Urinary bladder (tissue), 3 donors: ENCODE measurements at regions not wholly inside any gene's neighbourhood (a gene's known extent, or its start where the extent isn't known, plus 50 kb on each side); places are given as distances from the start of the nearest gene placed in this dataset.

ENCODE experiments used
- DNase-seq: peaks from one replicate; pipeline ENCODE4 v3.0.0-alpha.2; 2015; ENCODE audit errors: extremely low spot score
- H3K27ac ChIP-seq: one replicate; pipeline ENCODE4 v1.5.1; 2013; ENCODE audit warnings: low read depth, mild to moderate bottlenecking, moderate library complexity
- H3K36me3 ChIP-seq: one replicate; pipeline ENCODE4 v1.6.1; 2013; ENCODE audit warnings: mild to moderate bottlenecking, moderate library complexity; ENCODE audit not compliant: insufficient read depth
- H3K4me1 ChIP-seq: one replicate; pipeline ENCODE4 v1.6.1; 2013; ENCODE audit warnings: mild to moderate bottlenecking, moderate library complexity; ENCODE audit not compliant: insufficient read depth
- H3K4me3 ChIP-seq: one replicate; pipeline ENCODE4 v1.5.1; 2013; ENCODE audit warnings: low read depth, low read length
- WGBS: extraction: QIAGEN DNeasy Blood & Tissue Kit; methylation state at CpG from one replicate; pipeline ENCODE4 v1.1.7; 2013; 5-methylcytosine and 5-hydroxymethylcytosine counted together
- donor health status: healthy with polysubstance abuse.
- donor health status: healthy.

DNA sequence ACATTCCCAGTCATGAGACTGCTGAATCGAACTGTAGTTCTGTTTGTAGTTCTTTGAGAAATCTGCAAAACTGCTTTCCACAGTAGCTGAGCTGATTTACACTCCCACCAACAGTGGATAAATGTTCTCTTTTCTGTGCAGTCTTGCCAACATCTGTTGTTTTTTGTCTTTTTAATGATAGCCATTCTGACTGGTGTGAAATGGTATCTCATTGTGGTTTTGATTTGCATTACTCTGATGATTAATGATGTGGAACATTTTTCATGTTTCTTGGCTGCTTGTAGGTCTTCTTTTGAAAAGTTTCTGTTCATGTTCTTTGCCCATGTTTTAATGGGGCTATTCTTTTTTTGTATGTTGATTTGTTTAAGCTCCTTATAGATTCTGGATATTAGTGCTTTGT, 187.3 kb upstream of the TLE4 start:
- H3K4me1 ChIP-seq = no peaks in the 10 kb centered on the region
- no peak overlapping the region for H3K27ac ChIP-seq
- no peak overlapping the region for H3K4me3 ChIP-seq
- 90% methylated on average over 1 of the region's 1 CpG for WGBS
- no peaks in the 10 kb centered on the region for H3K36me3 ChIP-seq
- no peak for DNase-seq

DNA sequence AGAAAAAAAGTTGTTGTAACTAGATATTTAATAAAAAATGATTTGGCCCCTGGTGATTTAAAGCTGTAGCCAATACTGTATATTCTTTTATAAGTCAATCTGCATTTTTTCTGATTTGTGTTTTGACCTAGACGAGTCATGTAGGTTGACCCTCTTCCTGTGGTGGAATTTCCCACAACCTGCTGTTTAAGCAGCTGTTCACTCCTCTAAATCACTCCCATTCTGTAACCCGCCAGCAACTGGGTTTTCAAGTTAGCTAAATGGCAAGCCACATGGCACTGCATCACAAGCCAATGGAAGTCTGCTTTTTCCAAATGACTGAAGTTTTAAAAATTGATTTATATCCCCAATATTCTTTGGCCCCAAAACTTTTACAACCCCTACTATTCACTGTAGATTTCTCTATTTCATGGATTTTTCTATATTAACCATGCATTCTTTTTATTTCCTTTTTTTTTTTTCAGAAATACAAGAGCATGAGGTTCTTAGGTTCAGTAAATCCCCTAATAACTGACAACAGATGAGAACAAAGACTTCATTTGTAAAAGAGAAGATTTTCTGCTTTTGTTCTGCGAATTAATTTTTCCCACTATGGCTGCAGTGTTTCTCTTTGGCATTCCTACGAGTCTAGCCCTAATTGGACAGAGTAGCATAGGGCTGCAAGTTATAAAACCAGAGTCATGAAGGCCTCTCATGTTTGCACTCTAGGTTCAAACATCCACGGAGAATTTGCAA, 184.5 kb upstream of the TLE4 start:
- no peak for DNase-seq
- Histone ChIP-seq H3K4me3 (no peak overlapping the region), H3K4me1 (no peaks in the 10 kb centered on the region), H3K36me3 (no peaks in the 10 kb centered on the region), H3K27ac (no peak overlapping the region)
- WGBS = 85% methylated on average over 5 of the region's 5 CpGs

DNA sequence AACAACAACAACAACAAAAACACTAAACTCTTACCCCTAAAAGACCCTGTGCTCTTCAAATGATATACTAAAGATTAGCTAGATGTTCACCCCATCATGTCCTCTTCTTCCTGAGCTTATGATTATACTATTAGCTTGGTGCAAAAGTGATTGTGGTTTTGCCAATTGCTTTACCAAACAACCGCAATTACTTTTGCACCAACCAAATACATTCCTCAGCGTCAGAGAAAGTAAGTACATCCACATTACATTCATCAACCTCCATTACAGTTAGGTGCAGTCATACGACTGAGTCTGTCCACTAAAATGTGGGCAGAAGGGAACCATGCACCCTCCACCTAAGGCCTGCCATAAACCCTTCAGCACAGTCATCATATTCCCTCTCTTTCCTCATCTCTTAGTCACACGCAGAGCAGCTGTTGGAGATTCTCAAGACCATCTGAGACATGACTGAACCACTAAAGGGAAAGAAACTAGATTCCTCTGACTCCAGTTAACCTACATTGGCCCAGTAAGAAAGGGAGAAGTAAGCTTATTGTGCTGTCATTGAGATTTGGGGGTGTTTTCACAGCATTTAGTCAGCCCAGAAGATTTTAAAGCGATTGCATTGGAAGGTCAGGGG, 181.6 kb upstream of the TLE4 start:
- Histone ChIP-seq H3K27ac (no peak overlapping the region), H3K4me3 (no peak overlapping the region), H3K36me3 (no peaks in the 10 kb centered on the region), H3K4me1 (no peaks in the 10 kb centered on the region)
- DNase-seq = no peak
- WGBS = 77% methylated on average over 5 of the region's 5 CpGs

DNA sequence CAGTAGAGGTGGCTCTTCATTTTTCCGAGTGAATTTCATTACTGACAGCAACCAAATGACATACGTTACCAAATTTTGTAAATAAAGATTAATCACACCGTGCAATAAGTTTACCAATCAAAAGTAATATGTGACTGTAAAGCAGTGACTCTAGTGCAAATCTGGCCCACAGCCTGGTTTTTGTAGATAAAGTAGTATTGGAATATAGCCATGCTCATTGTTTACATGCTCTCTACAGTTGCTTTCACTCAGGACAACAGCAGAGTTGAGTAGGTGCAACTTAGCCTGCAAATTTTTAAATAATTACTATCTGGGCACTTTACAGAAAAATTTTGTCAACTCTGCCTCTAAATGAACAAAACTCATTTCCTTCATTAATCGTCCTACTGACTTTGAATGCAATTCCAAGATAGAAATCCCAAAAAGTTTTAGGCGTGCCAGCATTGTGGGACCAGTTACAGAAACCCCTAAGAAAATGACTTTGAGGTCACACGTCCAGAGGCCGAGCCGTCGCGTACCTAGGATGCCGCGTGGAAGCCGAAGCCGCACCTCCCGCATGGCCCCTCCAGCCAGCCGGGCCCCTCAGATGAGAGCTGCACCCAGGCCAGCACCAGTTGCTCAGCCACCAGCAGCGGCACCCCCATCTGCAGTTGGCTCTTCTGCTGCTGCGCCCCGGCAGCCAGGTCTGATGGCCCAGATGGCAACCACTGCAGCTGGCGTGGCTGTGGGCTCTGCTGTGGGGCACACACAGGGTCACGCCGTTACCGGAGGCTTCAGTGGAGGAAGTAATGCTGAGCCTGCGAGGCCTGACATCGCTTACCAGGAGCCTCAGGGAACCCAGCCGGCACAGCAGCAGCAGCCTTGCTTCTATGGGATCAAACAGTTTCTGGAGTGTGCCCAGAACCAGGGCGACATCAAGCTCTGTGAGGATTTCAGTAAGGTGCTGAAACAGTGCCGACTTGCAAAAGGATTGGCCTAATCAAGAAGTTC, 180.7 kb upstream of the TLE4 start:
- Histone ChIP-seq H3K4me1 (no peaks in the 10 kb centered on the region), H3K4me3 (no peak overlapping the region), H3K36me3 (no peaks in the 10 kb centered on the region), H3K27ac (no peak overlapping the region)
- 88% methylated on average over 28 of the region's 28 CpGs for WGBS
- DNase-seq = no peak

DNA sequence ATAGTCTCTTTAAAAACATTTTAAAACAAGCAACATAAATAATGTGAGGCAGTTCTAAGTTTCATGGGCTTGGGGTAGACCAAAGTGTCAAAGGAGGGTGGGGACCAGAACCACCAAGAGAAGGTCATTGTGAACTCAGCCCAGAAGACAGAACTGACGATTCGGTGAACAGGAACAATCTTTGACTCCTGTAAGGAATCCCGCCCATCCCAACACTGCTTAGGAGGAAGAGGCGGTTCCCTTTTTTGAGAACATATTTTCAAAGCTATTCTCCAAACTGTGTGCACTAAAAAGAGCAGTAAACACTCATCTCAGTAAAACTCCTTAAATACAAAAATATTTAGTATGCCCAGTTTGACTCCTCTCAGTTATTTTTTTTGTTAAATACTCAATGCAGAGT, 176.5 kb upstream of the TLE4 start:
- no peak overlapping the region for H3K27ac ChIP-seq
- H3K4me3 ChIP-seq = no peak overlapping the region
- H3K36me3 ChIP-seq = no peaks in the 10 kb centered on the region
- no peaks in the 10 kb centered on the region for H3K4me1 ChIP-seq
- WGBS = 84% methylated on average over 4 of the region's 4 CpGs
- no peak for DNase-seq

DNA sequence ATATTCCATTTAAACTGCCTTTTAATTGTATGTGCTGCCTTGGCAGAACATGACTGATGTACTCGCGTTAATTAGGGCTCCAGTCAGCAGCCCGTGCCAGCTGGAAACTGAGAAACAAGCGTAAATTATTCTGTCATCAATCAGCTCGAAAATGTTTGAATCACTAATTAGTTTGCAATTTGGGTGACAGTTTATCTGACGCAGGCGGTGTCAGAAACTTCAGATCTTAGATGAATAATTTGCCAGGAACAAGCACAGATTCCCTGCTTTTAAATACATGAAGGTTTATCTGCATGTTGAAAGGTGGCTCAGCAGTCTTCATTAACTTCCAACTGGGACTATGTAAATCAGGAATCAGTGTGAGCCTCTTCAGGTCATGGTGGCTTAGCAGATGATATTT, 176.0 kb upstream of the TLE4 start:
- H3K4me1 ChIP-seq = no peaks in the 10 kb centered on the region
- 82% methylated on average over 7 of the region's 7 CpGs for WGBS
- no peak for DNase-seq
- no peak overlapping the region for H3K27ac ChIP-seq
- no peak overlapping the region for H3K4me3 ChIP-seq
- no peaks in the 10 kb centered on the region for H3K36me3 ChIP-seq

DNA sequence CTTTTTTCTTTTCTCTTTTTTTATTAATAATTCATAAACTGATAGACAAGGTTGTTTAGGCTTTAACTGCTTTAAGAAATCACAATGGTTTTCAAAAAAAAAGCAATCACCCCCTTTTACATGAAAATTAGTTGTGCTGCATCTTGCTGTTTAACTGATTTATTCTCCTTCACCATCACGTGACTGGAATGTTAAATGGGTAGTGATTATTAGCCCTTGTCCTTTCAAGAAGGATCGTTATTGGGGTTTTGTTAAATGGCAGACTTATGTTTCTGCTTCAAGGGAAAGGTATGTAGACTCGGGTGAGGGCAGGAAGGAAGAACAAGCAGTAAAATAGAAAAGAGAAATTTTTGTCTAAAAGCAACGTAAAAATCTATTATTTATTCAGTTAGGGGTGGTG, 175.6 kb upstream of the TLE4 start:
- Histone ChIP-seq H3K4me3 (no peak overlapping the region), H3K4me1 (no peaks in the 10 kb centered on the region), H3K27ac (no peak overlapping the region), H3K36me3 (no peaks in the 10 kb centered on the region)
- no peak for DNase-seq
- 65% methylated on average over 4 of the region's 4 CpGs for WGBS

DNA sequence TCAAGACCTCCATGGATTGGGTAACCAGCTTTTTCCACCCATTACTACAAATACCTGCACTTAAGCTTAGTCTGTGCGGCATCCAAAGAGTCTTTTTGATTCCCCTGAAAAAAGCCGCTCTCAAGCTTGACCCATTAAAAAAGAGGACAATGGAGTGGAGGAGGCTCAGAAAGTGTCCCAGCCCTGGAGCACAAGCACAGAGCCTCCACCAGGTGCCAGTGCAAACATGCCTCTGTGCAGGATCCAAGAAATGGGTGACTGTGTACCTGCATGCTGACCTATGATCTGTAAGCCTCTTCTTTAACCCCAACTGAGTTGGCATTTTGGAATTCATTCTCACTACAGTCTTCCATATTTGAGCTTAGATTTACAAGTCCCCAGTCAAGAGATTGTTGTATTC, 168.3 kb upstream of the TLE4 start:
- H3K36me3 ChIP-seq = no peaks in the 10 kb centered on the region
- no peak for DNase-seq
- WGBS = over 99% methylated on average over 2 of the region's 2 CpGs
- H3K4me3 ChIP-seq = no peak overlapping the region
- H3K4me1 ChIP-seq = no peaks in the 10 kb centered on the region
- no peak overlapping the region for H3K27ac ChIP-seq

DNA sequence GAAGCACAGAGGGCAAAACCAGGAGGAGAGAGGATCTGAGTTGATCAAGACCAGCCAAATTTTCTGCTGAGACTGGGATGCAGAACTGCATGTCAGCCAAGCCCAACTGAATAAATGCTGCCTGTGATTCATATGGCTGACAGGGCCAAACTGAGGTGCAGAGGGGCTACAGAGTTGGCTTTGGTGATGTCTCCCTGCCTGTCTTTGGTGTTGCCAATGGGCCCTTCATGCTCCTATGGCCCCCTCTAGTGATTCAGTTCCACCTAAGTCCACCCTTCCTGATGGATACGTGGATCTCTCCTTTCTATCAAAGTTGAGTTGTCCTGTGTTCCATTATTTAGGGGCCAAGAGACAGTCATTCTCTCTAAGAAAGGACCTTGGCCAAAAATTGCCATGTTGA, 163.6 kb upstream of the TLE4 start:
- DNase-seq = no peak
- Histone ChIP-seq H3K27ac (no peak overlapping the region), H3K4me1 (no peaks in the 10 kb centered on the region), H3K36me3 (no peaks in the 10 kb centered on the region), H3K4me3 (no peak overlapping the region)
- WGBS = 92% methylated on average over 1 of the region's 1 CpG

DNA sequence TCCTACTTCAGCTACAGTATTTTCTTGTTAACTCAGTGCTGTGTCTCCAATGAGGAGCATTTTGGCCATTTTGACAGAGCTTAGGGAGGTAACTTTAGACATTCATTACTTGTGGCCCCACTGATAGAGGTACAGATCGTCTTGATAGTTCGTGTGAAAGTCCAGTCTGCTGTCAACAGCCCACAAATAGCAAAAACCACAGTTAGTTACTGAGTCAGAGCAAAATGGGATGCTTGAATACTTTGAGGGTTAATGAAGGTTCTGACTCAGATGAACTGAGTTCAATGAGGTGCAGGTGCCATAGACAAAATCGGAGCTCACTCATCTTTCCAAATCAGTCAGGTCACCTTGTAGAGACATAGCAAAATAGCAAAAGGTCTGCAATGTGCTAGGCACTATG, 163.1 kb upstream of the TLE4 start:
- H3K4me3 ChIP-seq = no peak overlapping the region
- H3K27ac ChIP-seq = no peak overlapping the region
- H3K4me1 ChIP-seq = no peaks in the 10 kb centered on the region
- DNase-seq = no peak
- no peaks in the 10 kb centered on the region for H3K36me3 ChIP-seq
- 73% methylated on average over 3 of the region's 3 CpGs for whole genome bisulfite sequencing

DNA sequence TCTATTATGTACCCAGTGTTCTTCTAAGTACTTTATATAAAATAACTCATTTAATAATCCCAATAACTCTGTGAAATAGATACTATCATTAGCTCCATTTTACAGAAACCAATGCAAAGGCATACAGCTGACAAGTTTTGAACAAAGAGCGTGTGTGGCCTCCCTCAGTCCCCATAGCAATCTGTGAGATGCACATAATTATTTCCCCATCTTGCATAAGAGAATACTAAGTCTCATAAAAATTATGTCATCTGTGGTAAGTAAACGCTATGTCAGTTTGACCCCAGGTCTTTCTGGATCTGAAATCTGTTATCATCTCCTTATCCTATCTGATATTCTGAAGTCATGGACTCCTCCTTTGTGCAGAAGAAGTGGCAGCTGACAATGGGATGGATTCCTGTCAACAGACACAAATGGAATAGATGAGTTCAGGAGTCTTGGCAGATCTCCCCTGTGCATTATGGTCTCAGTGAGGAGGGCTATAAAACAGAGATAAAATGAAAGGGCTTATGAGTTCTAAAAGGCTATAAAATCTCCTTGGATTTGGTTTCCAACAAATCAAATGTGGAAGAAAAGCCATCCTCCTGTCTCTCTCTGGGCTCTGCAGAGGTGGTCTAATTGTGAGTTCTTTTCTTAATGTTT, 162.5 kb upstream of the TLE4 start:
- Histone ChIP-seq H3K4me1 (no peaks in the 10 kb centered on the region), H3K4me3 (no peak overlapping the region), H3K36me3 (no peaks in the 10 kb centered on the region), H3K27ac (no peak overlapping the region)
- WGBS = 64% methylated on average over 2 of the region's 2 CpGs
- DNase-seq = no peak

DNA sequence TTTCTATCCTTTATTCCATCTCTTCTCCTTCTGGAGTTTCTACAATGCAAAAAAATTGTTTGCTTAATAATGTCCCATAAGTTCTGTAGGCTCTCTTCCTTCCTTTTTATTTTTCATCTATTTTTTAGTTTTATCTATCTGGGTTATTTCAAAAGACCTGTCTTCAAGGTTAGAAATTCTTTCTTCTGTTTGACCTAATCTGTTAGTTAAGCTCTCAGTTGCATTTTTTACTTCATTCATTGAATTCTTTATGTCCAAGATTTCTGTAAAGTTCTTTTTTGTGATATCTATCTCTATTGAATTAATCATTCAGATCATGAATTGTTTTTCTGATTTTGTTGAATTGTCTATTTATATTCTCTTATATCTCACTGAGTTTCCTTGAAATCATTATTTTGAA, 145.9 kb upstream of the TLE4 start:
- no peak for DNase-seq
- no peaks in the 10 kb centered on the region for H3K4me1 ChIP-seq
- H3K36me3 ChIP-seq = no peaks in the 10 kb centered on the region
- no peak overlapping the region for H3K27ac ChIP-seq
- no peak overlapping the region for H3K4me3 ChIP-seq

DNA sequence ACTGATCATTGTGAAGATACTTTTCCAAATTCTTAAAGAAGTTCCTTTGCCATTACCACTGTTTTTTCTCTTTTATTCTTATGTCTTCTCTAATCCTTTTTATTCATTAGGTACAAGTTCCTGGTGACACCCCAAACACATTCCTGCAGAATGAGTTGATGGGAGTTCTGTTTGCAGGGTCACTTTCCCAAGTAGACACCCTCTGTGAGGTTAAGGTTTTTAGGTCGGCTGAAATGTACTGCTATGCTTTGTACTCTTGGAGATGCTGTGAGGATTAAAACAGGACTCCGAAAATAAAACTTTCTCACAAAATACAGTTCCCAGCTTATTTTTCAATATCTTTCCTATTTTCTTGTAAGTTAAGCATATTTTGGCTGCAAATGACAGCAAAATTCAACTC, 143.3 kb upstream of the TLE4 start:
- no peaks in the 10 kb centered on the region for H3K36me3 ChIP-seq
- no peak overlapping the region for H3K4me3 ChIP-seq
- DNase-seq = no peak
- WGBS = 63% methylated on average over 2 of the region's 2 CpGs
- no peaks in the 10 kb centered on the region for H3K4me1 ChIP-seq
- no peak overlapping the region for H3K27ac ChIP-seq
